ENCODE measurements at regions not wholly inside any gene's neighbourhood (a gene's known extent, or its start where the extent isn't known, plus 50 kb on each side); places are given as distances from the start of the nearest gene placed in this dataset.

GRCh38 chr9:95746408-95747180 is 128.9 kb upstream of the ERCC6L2 start:
- Histone ChIP-seq H3K79me2 (ENCODE audit: control insufficient read depth, low read length) (no peaks in the 10 kb centered on the region), H3K4me2 (ENCODE audit: low read length) (no peak overlapping the region), H3K36me3 (ENCODE audit: control insufficient read depth, low read length) (no peaks in the 10 kb centered on the region), H3K27ac (ENCODE audit: low read depth, low read length) (no peak overlapping the region), H4K20me1 (ENCODE audit: control insufficient read depth, insufficient read depth, low read depth, low read length) (no peaks in the 10 kb centered on the region), H3K9me2 (replicated peaks; ENCODE audit: control insufficient read depth, low read length) (no peaks in the 10 kb centered on the region), H3K4me1 (ENCODE audit: control insufficient read depth, low read length) (no peaks in the 10 kb centered on the region), H3K9me3 (ENCODE audit: control insufficient read depth, insufficient read depth, low read length) (no peaks in the 10 kb centered on the region), H3K27me3 (ENCODE audit: control insufficient read depth, low read length) (peaks cover 3% of the 10 kb centered on the region; the same call in 1 of the 2 replicates), H3F3A (ENCODE audit: control insufficient read depth, insufficient read depth) (no peaks in the 10 kb centered on the region), H3K4me3 (ENCODE audit: low read length) (no peak overlapping the region)
- no peak for TF ChIP-seq EZH2phosphoT487 (IDR thresholded peaks at IDR 0.05; ENCODE audit: borderline replicate concordance, low read length)
- TF ChIP-seq, protein P1, sequence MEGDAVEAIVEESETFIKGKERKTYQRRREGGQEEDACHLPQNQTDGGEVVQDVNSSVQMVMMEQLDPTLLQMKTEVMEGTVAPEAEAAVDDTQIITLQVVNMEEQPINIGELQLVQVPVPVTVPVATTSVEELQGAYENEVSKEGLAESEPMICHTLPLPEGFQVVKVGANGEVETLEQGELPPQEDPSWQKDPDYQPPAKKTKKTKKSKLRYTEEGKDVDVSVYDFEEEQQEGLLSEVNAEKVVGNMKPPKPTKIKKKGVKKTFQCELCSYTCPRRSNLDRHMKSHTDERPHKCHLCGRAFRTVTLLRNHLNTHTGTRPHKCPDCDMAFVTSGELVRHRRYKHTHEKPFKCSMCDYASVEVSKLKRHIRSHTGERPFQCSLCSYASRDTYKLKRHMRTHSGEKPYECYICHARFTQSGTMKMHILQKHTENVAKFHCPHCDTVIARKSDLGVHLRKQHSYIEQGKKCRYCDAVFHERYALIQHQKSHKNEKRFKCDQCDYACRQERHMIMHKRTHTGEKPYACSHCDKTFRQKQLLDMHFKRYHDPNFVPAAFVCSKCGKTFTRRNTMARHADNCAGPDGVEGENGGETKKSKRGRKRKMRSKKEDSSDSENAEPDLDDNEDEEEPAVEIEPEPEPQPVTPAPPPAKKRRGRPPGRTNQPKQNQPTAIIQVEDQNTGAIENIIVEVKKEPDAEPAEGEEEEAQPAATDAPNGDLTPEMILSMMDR (IDR thresholded peaks at IDR 0.05; ENCODE audit: low read depth, low read length, poor library complexity, severe bottlenecking), result no peak

DNA sequence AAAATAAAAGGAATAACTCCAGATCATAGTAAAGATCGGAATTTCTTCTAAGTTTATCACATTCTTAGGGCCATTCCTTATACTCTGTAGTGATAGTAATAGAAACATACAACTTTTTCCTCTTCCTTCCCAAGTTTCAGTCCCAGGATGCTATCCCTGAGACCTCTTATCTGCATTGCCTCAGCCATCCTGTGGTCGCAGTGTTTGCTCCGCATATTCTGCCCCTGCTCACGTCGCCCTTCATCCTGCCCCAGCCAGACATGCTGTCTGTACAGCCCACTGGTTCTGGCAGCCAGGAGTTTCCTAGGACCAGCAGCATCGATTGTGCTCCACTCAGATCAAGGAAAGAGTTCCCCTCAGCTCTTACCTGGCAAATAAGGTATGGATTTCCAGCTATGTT is 132.7 kb upstream of the ERCC6L2 start:
- Histone ChIP-seq H3K79me2 (ENCODE audit: control insufficient read depth, low read length) (no peaks in the 10 kb centered on the region), H4K20me1 (ENCODE audit: control insufficient read depth, insufficient read depth, low read depth, low read length) (no peaks in the 10 kb centered on the region), H3K9me3 (ENCODE audit: control insufficient read depth, insufficient read depth, low read length) (no peaks in the 10 kb centered on the region), H3F3A (ENCODE audit: control insufficient read depth, insufficient read depth) (no peaks in the 10 kb centered on the region), H3K27ac (ENCODE audit: low read depth, low read length) (no peak overlapping the region), H3K36me3 (ENCODE audit: control insufficient read depth, low read length) (no peaks in the 10 kb centered on the region), H3K4me2 (ENCODE audit: low read length) (no peak overlapping the region), H3K27me3 (ENCODE audit: control insufficient read depth, low read length) (peaks cover 3% of the 10 kb centered on the region; the same call in 1 of the 2 replicates), H3K4me3 (ENCODE audit: low read length) (no peak overlapping the region), H3K9me2 (replicated peaks; ENCODE audit: control insufficient read depth, low read length) (no peaks in the 10 kb centered on the region), H3K4me1 (ENCODE audit: control insufficient read depth, low read length) (no peaks in the 10 kb centered on the region)
- TF ChIP-seq EZH2phosphoT487 (IDR thresholded peaks at IDR 0.05; ENCODE audit: borderline replicate concordance, low read length), result no peak
- TF ChIP-seq, protein P1 (IDR thresholded peaks at IDR 0.05; ENCODE audit: low read depth, low read length, poor library complexity, severe bottlenecking), result no peak

GRCh38 chr9:95741631-95742030 is 133.9 kb upstream of the ERCC6L2 start:
- Histone ChIP-seq H3K4me2 (ENCODE audit: low read length) (no peak overlapping the region), H3K27me3 (ENCODE audit: control insufficient read depth, low read length) (peaks cover 3% of the 10 kb centered on the region; the same call in 1 of the 2 replicates), H3K79me2 (ENCODE audit: control insufficient read depth, low read length) (no peaks in the 10 kb centered on the region), H3K9me3 (ENCODE audit: control insufficient read depth, insufficient read depth, low read length) (no peaks in the 10 kb centered on the region), H3K4me3 (ENCODE audit: low read length) (no peak overlapping the region), H3K27ac (ENCODE audit: low read depth, low read length) (no peak overlapping the region), H3F3A (ENCODE audit: control insufficient read depth, insufficient read depth) (no peaks in the 10 kb centered on the region), H3K9me2 (replicated peaks; ENCODE audit: control insufficient read depth, low read length) (no peaks in the 10 kb centered on the region), H3K4me1 (ENCODE audit: control insufficient read depth, low read length) (no peaks in the 10 kb centered on the region), H4K20me1 (ENCODE audit: control insufficient read depth, insufficient read depth, low read depth, low read length) (no peaks in the 10 kb centered on the region), H3K36me3 (ENCODE audit: control insufficient read depth, low read length) (no peaks in the 10 kb centered on the region)
- TF ChIP-seq EZH2phosphoT487 (IDR thresholded peaks at IDR 0.05; ENCODE audit: borderline replicate concordance, low read length), result no peak
- TF ChIP-seq, protein P1 (IDR thresholded peaks at IDR 0.05; ENCODE audit: low read depth, low read length, poor library complexity, severe bottlenecking), result no peak
